RWPE2 (cell line): ENCODE measurements at regions not wholly inside any gene's neighbourhood (a gene's known extent, or its start where the extent isn't known, plus 50 kb on each side); places are given as distances from the start of the nearest gene placed in this dataset.
"Not testable (repeated sequence)": the region's sequence is repeated elsewhere in the genome, so short reads cannot be mapped to it uniquely, and the experiment has no call there.

Experiments used
- ATAC-seq: fragments of 200-7000 bp; cut with Tn5 transposase; 3 replicates; pipeline ENCODE4 v1.9.1; 2021; ENCODE audit warnings: low read depth
- DNase-seq: peaks from one replicate; pipeline ENCODE4 v3.0.0-alpha.2; 2020; ENCODE audit warnings: low spot score
- H3K27ac ChIP-seq: fragments of 450-650 bp; 2 replicates; pipeline ENCODE4 v1.5.1; 2017; ENCODE audit warnings: mild to moderate bottlenecking; ENCODE audit not compliant: poor library complexity, severe bottlenecking
- H3K27me3 ChIP-seq: fragments of 250-450 bp; sonication (Bioruptor Pico); 2 replicates; pipeline ENCODE4 v1.5.1; 2021; ENCODE audit warnings: mild to moderate bottlenecking, moderate library complexity; ENCODE audit not compliant: insufficient read depth, poor library complexity, severe bottlenecking
- H3K36me3 ChIP-seq: fragments of 250-450 bp; sonication (Bioruptor Pico); 2 replicates; pipeline ENCODE4 v1.5.1; 2020; ENCODE audit warnings: low read depth, mild to moderate bottlenecking, moderate library complexity
- H3K4me1 ChIP-seq: fragments of 250-450 bp; sonication (Bioruptor Pico); 2 replicates; pipeline ENCODE4 v1.5.1; 2021; ENCODE audit warnings: mild to moderate bottlenecking, moderate library complexity; ENCODE audit not compliant: insufficient read depth, poor library complexity, severe bottlenecking
- H3K4me3 ChIP-seq: fragments of 250-450 bp; sonication (Bioruptor Pico); 2 replicates; pipeline ENCODE4 v1.5.1; 2021; ENCODE audit warnings: mild to moderate bottlenecking, moderate library complexity; ENCODE audit not compliant: severe bottlenecking
- H3K9me3 ChIP-seq: fragments of 250-450 bp; sonication (Bioruptor Pico); 2 replicates; pipeline ENCODE4 v1.5.1; 2021; ENCODE audit warnings: mild to moderate bottlenecking, moderate library complexity; ENCODE audit not compliant: severe bottlenecking
- TF ChIP-seq, protein P1 (sequence below): fragments of 450-650 bp; IDR thresholded peaks from one replicate; pipeline ENCODE4 v1.5.1; 2017; ENCODE audit warnings: mild to moderate bottlenecking, moderate library complexity; ENCODE audit not compliant: poor library complexity, severe bottlenecking

- no peak overlapping the region for H3K27ac ChIP-seq
- DNase-seq = no peak
- TF ChIP-seq, protein P1, sequence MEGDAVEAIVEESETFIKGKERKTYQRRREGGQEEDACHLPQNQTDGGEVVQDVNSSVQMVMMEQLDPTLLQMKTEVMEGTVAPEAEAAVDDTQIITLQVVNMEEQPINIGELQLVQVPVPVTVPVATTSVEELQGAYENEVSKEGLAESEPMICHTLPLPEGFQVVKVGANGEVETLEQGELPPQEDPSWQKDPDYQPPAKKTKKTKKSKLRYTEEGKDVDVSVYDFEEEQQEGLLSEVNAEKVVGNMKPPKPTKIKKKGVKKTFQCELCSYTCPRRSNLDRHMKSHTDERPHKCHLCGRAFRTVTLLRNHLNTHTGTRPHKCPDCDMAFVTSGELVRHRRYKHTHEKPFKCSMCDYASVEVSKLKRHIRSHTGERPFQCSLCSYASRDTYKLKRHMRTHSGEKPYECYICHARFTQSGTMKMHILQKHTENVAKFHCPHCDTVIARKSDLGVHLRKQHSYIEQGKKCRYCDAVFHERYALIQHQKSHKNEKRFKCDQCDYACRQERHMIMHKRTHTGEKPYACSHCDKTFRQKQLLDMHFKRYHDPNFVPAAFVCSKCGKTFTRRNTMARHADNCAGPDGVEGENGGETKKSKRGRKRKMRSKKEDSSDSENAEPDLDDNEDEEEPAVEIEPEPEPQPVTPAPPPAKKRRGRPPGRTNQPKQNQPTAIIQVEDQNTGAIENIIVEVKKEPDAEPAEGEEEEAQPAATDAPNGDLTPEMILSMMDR = no peak
These were observed 136.5 kb upstream of the LIFR start for GRCh38 chr5:38692781-38693527.

GRCh38 chr5:38695021-38695958 is 138.8 kb upstream of the LIFR start:
- DNase-seq (no peak), ATAC-seq (no peak)
- H3K9me3 ChIP-seq = no peaks in the 10 kb centered on the region
- no peaks in the 10 kb centered on the region for H3K36me3 ChIP-seq
- peaks cover 3% of the 10 kb centered on the region for H3K27me3 ChIP-seq
- H3K4me1 ChIP-seq = no peaks in the 10 kb centered on the region
- H3K4me3 ChIP-seq = no peak overlapping the region
- TF ChIP-seq, protein P1 = no peak
- H3K27ac ChIP-seq = no peak overlapping the region

More at GRCh38 chr5:38692781-38693527, 136.5 kb upstream of the LIFR start:
- H3K36me3 ChIP-seq = no peaks in the 10 kb centered on the region
- H3K27me3 ChIP-seq = no peaks in the 10 kb centered on the region
- no peak overlapping the region for H3K4me3 ChIP-seq
- no peaks in the 10 kb centered on the region for H3K9me3 ChIP-seq
- H3K4me1 ChIP-seq = no peaks in the 10 kb centered on the region
- no peak for ATAC-seq

DNA sequence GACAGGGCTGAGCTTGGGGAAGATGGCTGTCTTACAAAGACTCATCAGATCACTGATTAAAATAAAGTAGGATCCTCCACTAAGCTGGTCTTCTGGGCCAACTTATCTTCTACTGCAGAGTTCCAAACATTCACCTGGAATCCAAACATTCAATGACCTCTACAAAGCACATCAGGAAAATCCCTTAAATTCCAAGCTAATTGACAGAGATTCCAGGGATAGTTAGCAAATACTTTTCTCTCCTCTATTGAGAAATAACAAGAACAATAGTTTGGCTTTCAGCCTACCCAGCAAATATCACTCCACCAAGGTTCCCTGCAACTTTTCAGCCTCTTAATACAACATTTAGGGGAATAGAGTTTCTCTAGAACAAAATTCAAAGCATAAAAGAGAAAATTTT is 140.6 kb upstream of the LIFR start:
- Histone ChIP-seq H3K27ac (no peak overlapping the region), H3K9me3 (no peaks in the 10 kb centered on the region), H3K4me3 (no peak overlapping the region), H3K4me1 (no peaks in the 10 kb centered on the region), H3K36me3 (no peaks in the 10 kb centered on the region), H3K27me3 (peaks cover 3% of the 10 kb centered on the region)
- no peak for DNase-seq
- no peak; the same call in 2 of the 3 replicates for ATAC-seq
- TF ChIP-seq, protein P1 = no peak

GRCh38 chr5:38705529-38705928 is 140.3 kb upstream of the OSMR start:
- H3K9me3 ChIP-seq, H3K4me3 ChIP-seq, H3K4me1 ChIP-seq, ATAC-seq, H3K27ac ChIP-seq, H3K36me3 ChIP-seq, DNase-seq: not testable (repeated sequence)
- H3K27me3 ChIP-seq = peaks cover 21% of the 10 kb centered on the region

DNA sequence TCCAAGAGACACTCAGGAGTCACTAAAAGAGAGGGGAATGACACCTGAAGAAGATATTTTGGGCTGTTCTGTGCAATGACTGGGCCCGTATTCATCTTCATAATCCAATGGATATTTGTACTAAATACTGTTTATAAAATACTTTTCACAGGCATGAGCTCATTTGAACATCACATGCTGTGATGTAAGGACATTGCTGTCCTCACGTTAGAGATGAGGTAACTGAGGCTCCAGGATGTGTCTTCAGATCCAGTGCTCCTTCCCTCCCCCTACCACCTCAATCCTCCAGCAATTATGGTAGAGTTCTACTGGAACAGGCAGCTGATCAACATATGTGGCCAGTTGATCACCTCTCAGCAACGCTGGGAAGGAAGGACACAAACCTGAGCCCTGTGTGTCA is 139.4 kb upstream of the OSMR start:
- Histone ChIP-seq H3K27ac (no peak overlapping the region), H3K4me1 (no peaks in the 10 kb centered on the region), H3K4me3 (no peak overlapping the region), H3K27me3 (peaks cover 21% of the 10 kb centered on the region), H3K36me3 (no peaks in the 10 kb centered on the region), H3K9me3 (peaks cover 3% of the 10 kb centered on the region)
- TF ChIP-seq, protein P1 = no peak
- ATAC-seq (no peak), DNase-seq (no peak)
